HG02870 (cell line): ENCODE measurements at regions not wholly inside any gene's neighbourhood (a gene's known extent, or its start where the extent isn't known, plus 50 kb on each side); places are given as distances from the start of the nearest gene placed in this dataset.
"Not testable (repeated sequence)": the region's sequence is repeated elsewhere in the genome, so short reads cannot be mapped to it uniquely, and the experiment has no call there.

Experiments used
- ATAC-seq: cut with Tn5 transposase; IDR thresholded peaks from one replicate; pipeline ENCODE4 v1.9.1; 2021; ENCODE audit warnings: mild to moderate bottlenecking, moderate library complexity; ENCODE audit not compliant: unreplicated experiment

GRCh38 chr7:8809320-8809719 is 375.9 kb downstream of the NXPH1 start:
- ATAC-seq: no peak

- no peak for ATAC-seq
These were observed 384.1 kb downstream of the NXPH1 start for GRCh38 chr7:8817448-8818036.

DNA sequence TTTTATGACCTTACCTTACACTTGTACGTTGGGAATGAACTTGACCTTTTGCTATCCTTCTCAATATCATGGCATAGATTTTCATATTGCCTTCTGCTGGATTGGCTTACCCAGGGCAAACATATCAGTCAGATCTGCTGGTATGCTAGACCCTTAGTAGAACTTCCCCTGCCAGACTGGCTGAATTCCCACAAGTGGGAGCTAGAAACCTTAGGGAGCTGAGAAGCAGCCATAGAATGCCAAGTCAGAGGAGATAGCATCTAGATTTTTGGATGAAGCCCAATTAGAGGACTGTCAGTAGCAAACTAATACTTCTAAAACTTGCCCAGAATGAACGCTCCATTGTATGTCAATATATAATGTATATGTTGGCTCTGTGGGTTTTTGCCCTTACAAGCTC is 385.0 kb downstream of the NXPH1 start:
- no peak for ATAC-seq

- ATAC-seq: no peak
These were observed 389.2 kb downstream of the NXPH1 start for GRCh38 chr7:8822595-8822994.

- ATAC-seq: no peak
These were observed 390.1 kb downstream of the NXPH1 start for GRCh38 chr7:8823486-8823885.

DNA sequence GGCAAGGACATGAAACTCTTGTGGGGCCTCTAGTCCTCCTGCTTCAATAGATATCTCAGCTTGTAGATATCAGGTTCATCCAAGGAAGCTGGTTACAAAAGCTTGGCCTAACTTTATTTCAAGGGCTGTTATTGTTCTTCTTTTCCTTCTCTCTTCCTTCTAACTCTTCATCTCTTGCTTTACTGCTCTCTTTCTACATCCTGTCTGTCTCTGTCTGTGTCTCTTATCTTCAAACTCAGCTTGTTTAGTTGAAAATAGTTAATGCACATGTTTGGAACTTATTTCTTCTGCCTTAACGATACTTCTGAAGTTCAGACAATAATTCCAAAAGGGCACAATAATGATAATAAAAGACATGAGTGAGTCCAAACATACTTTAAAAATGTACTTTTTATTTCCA is 393.9 kb downstream of the NXPH1 start:
- ATAC-seq: no peak

GRCh38 chr7:8829100-8829499 is 395.7 kb downstream of the NXPH1 start:
- no peak for ATAC-seq

DNA sequence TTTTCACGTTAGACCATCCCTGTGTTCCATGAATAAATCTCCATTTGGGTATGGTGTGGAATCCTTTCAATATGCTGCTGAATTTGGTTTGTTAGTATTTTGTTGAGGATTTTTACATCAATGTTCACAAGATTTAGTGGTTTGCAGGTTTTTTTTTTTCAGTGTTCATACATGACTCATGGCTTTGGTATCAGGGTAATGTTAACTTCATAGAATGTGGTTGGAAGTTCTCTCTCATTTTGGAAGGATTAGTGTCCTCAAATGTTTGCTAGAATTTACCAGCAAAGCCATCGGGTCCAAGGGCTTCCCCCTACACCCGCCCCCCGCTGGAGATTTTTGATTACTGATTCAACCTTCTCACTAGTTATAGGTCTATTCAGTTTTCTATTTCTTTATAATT is 398.0 kb downstream of the NXPH1 start:
- no peak for ATAC-seq

DNA sequence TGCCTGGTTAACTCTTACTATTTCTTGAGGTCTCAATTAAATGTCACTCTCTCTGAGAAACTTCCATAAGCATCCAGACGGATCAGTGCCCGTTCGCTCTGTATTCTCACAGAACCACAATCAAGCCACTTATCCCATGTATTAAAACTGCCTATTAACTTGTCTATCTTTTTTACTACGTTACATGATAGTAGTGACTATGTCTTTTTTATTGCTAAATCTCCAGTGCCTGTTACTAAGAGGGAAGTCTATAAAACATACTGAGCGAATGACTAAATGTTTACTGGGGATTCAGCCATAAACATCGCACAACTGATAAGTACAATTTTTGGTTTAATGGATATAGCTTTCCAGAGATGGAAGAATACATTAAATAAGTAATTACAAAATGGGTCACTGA is 399.9 kb downstream of the NXPH1 start:
- ATAC-seq: no peak

- ATAC-seq: no peak
These were observed 407.8 kb downstream of the NXPH1 start for GRCh38 chr7:8841171-8841570.

GRCh38 chr7:8871716-8872115 is 438.3 kb downstream of the NXPH1 start:
- no peak for ATAC-seq

GRCh38 chr7:8881916-8882315 is 448.5 kb downstream of the NXPH1 start:
- no peak for ATAC-seq

DNA sequence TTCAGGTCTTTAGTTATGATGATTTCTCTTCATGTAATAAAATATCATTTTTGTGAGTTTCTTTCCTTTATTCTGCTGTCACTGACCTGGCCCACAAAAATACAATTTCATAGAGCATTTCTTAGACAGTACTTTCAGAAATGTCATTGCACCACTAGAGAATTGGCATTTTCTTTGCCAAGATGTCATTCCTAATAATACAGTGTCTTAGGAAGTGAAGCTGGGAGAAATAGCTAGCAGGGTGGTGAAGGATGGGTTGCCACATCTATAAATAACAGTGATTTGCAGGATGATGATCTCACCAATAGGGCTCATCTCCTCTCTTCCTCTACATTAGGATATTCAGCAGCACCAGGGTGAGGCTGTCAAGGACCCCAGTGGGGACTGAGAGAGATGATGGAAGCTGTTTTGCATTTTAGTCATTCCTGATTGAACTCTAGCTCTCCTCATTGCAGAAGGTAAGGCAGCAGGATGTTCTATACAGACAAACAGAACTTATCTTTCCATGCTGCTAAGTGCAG is 452.1 kb downstream of the NXPH1 start:
- no peak for ATAC-seq

DNA sequence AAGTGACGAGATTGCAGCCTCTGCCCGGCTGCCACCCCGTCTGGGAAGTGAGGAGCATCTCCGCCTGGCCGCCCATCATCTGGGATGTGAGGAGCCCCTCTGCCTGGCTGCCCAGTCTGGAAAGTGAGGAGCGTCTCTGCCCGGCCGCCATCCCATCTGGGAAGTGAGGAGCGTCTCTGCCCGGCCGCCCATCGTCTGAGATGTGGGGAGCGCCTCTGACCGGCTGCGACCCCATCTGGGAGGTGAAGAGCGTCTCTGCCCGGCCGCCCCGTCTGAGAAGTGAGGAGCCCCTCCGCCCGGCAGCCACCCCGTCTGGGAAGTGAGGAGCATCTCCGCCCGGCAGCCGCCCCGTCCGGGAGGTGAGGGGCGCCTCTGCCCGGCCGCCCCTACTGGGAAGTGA is 456.9 kb downstream of the NXPH1 start:
- ATAC-seq: not testable (repeated sequence)

DNA sequence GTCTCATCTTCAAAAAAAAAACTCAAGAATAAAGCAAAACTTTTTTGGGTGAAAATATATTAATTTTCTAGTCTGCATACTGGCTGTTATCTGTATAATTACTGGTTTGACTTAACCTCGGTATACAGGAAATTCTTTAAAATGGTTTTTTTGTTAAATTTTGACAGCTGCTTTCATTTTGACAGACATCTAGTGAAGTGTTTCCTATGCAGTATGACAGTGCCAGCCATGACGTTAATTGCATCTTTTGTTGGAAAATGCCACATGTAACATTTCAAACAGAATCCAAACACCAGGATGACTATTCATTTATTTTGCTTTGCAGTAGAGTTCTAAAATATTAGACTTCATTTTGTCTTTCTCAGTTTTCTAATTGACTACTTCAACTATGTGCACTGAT is 460.4 kb downstream of the NXPH1 start:
- no peak for ATAC-seq

DNA sequence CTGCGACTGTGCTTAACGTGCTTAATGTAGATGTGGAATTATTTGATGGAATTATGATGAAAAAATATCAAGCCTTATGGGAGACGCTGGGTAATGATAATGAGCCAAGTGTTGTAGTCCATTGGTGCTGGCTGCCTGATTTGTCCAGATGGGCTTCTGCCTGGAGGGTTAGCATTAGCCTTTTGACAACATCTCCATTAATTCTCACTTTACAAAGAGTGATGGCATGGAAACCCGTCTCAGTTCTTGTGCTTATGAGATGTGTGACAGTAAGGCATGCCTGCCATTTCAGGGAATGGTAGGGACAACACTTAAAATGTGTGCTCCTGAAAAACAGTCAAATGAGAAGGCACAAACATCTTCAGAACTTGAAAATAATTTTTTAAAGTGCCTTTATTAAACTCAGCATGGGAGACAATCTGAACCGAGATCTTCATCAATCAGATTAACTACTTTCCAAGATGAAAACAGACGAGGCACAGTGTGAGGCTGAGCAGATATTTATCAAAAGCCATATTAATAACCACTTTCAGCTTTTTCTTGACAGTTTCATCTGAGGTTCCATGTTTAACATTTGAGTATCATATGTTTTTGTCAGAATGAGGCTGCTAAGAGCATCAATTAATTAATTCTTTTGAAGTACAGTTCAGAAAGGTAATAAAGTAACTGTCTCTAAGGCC is 473.1 kb downstream of the NXPH1 start:
- ATAC-seq: no peak

GRCh38 chr7:8908889-8909288 is 475.5 kb downstream of the NXPH1 start:
- ATAC-seq: no peak

GRCh38 chr7:8913682-8914081 is 480.3 kb downstream of the NXPH1 start:
- ATAC-seq: no peak

DNA sequence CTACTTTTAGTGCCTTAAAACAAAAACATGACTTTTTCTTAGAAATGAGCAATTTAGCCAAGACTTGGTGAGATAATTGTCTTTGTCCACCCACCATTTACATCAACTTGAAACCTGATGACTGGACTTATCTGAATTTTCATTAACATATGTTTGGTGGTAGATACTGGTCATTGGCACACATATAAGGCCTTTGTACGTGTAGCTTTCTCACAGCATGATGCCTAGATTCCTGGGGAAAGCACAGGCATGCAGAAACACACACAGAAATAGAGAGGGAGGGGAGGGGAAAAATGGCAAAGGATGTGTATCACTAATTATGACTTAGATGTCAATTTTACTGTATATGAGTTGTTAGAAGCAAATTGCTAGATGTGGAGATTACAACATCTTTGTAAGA is 488.4 kb downstream of the NXPH1 start:
- no peak for ATAC-seq

DNA sequence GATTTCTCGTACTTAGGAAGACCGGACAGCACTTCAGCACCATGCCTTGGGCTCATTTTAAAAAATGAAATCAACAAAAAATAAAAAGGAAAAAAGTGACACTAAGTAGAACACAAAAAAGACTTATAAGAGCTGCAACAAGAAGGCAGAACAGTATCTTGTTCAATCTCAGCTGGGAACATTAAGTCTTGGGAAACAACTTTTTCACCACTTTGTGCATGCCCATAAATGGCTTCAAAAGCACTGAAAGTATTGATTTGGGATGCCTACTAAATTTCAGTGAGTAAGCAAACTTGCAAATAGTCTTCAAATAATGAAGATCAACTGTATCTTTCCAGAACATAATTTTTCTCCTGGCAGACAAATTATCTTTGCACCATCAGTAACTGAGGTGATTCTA is 489.3 kb downstream of the NXPH1 start:
- ATAC-seq: no peak

- no peak for ATAC-seq
These were observed 489.9 kb downstream of the NXPH1 start for GRCh38 chr7:8923164-8923806.

DNA sequence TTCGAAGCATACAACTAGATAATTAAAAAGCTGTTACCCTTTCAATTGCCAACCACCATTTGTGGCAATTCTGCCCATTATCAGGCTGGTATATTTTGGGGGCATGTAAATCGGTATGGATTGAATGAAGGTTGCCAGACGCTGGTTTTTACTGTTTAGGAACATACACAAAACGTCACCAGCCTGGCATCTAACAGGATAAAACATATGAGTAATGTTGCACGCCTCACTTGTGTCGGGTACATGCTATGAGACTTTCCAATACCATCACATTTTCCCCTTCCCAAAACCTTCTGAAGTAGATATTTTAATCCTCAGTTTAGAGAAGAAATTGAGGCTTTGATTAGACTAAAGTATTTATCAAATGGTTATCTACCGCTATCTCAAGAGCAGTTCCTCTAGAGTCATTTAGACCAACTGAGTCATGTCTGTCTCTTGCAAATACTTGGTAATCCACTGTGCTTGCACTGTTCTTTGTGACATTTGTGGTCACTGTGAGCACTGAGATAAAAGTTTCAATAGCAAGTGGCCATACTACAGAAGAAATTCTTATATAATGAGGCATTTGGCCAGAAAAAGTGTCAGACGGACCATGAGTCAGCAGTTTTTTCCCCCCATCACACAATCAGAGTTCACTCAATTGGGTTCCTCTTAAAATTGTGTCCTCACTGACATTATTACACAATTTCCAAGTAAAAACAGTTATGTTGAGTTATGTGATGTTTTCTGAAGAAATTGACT is 498.7 kb downstream of the NXPH1 start:
- ATAC-seq: no peak
